ENCODE measurements at regions not wholly inside any gene's neighbourhood (a gene's known extent, or its start where the extent isn't known, plus 50 kb on each side); places are given as distances from the start of the nearest gene placed in this dataset.

DNA sequence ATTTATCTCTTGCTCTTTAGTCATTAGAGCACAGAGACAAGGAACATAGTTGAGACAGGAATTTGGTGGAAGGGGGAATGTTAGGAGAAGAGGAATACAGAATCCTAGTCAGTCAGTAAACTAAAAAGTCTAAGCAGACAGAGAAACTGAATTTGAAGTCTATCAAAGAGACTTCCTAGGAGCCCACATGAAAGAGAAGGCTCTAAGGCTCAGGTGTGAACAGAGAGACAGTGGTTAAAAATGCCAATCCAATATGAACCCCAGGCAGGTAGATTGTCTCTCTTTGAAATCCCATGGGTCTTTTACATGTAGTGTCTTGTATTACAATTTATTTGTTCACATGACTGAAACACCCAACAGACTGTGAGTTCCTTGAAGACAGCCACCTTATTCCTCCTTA lies 77.8 kb upstream of the NFKB1 start:
- TF ChIP-seq POLR2AphosphoS5 (IDR thresholded peaks at IDR 0.05; ENCODE audit: low read depth, low read length) (no peak), TAF1 (IDR thresholded peaks at IDR 0.05; ENCODE audit: low read depth, low read length) (no peak), JUN (IDR thresholded peaks at IDR 0.05; ENCODE audit: low read depth, low read length) (no peak), SUZ12 (IDR thresholded peaks at IDR 0.05; ENCODE audit: low read length) (no peak), BRCA1 (IDR thresholded peaks at IDR 0.05; ENCODE audit: low read depth, low read length) (no peak), TCF12 (IDR thresholded peaks at IDR 0.05; ENCODE audit: low read depth, low read length) (no peak), POLR2A (IDR thresholded peaks at IDR 0.05; ENCODE audit: control extremely low read depth in 1 of 2, low read depth in 2 of 2, low read length in 2 of 2) (no peak), EP300 (IDR thresholded peaks at IDR 0.05; ENCODE audit: borderline replicate concordance in 1 of 2, low read depth in 2 of 2, low read length in 2 of 2) (no peak), NRF1 (IDR thresholded peaks at IDR 0.05; ENCODE audit: low read depth, low read length) (no peak), RAD21 (IDR thresholded peaks at IDR 0.05 in 1 of 2, conservative IDR thresholded peaks at IDR 0.05 in 1 of 2; ENCODE audit: low read depth in 2 of 2, low read length in 2 of 2) (no peak), MAX (IDR thresholded peaks at IDR 0.05) (no peak)
- TF ChIP-seq, protein P1, sequence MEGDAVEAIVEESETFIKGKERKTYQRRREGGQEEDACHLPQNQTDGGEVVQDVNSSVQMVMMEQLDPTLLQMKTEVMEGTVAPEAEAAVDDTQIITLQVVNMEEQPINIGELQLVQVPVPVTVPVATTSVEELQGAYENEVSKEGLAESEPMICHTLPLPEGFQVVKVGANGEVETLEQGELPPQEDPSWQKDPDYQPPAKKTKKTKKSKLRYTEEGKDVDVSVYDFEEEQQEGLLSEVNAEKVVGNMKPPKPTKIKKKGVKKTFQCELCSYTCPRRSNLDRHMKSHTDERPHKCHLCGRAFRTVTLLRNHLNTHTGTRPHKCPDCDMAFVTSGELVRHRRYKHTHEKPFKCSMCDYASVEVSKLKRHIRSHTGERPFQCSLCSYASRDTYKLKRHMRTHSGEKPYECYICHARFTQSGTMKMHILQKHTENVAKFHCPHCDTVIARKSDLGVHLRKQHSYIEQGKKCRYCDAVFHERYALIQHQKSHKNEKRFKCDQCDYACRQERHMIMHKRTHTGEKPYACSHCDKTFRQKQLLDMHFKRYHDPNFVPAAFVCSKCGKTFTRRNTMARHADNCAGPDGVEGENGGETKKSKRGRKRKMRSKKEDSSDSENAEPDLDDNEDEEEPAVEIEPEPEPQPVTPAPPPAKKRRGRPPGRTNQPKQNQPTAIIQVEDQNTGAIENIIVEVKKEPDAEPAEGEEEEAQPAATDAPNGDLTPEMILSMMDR (IDR thresholded peaks at IDR 0.05; ENCODE audit: control extremely low read depth in 1 of 3, insufficient read depth in 1 of 3, low read depth in 1 of 3, low read length in 3 of 3) = no peak

Measured in H1 (cell line).